ENCODE measurements at regions not wholly inside any gene's neighbourhood (a gene's known extent, or its start where the extent isn't known, plus 50 kb on each side); places are given as distances from the start of the nearest gene placed in this dataset.

- H3K4me3 ChIP-seq (ENCODE audit: low read depth, low read length), result no peak overlapping the region
- TF ChIP-seq CTCF (IDR thresholded peaks at IDR 0.05; ENCODE audit: low read depth, low read length), result no peak
- TF ChIP-seq MAX (IDR thresholded peaks at IDR 0.05; ENCODE audit: low read depth, low read length), result no peak
- no peak for DNase-seq (ENCODE audit: low read depth)
Measured at GRCh38 chr2:155393406-155393805, 694.9 kb downstream of the KCNJ3 start.

- TF ChIP-seq MYC (IDR thresholded peaks at IDR 0.05; ENCODE audit: low read depth, low read length) (no peak), POLR2A (IDR thresholded peaks at IDR 0.05; ENCODE audit: extremely low read depth, insufficient read length) (no peak), MAX (IDR thresholded peaks at IDR 0.05; ENCODE audit: low read depth, low read length) (no peak), CTCF (IDR thresholded peaks at IDR 0.05; ENCODE audit: low read depth, low read length) (no peak)
- H3K4me3 ChIP-seq (ENCODE audit: low read depth, low read length), result no peak overlapping the region
- DNase-seq (ENCODE audit: low read depth), result no peak
Measured at GRCh38 chr2:155391613-155392130, 693.2 kb downstream of the KCNJ3 start.

GRCh38 chr2:155389224-155389623 is 690.7 kb downstream of the KCNJ3 start:
- no peak for TF ChIP-seq POLR2A (IDR thresholded peaks at IDR 0.05; ENCODE audit: extremely low read depth, insufficient read length)
- TF ChIP-seq MAX (IDR thresholded peaks at IDR 0.05; ENCODE audit: low read depth, low read length), result no peak
- no peak for TF ChIP-seq CTCF (IDR thresholded peaks at IDR 0.05; ENCODE audit: low read depth, low read length)
- no peak for TF ChIP-seq MYC (IDR thresholded peaks at IDR 0.05; ENCODE audit: low read depth, low read length)
- DNase-seq (ENCODE audit: low read depth), result no peak

GRCh38 chr2:155384555-155385123 is 686.1 kb downstream of the KCNJ3 start:
- no peak overlapping the region for H3K4me3 ChIP-seq (ENCODE audit: low read depth, low read length)
- DNase-seq (ENCODE audit: low read depth), result no peak
- TF ChIP-seq MAX (IDR thresholded peaks at IDR 0.05; ENCODE audit: low read depth, low read length), result no peak
- TF ChIP-seq POLR2A (IDR thresholded peaks at IDR 0.05; ENCODE audit: extremely low read depth, insufficient read length), result no peak
- TF ChIP-seq MYC (IDR thresholded peaks at IDR 0.05; ENCODE audit: low read depth, low read length), result no peak
- TF ChIP-seq CTCF (IDR thresholded peaks at IDR 0.05; ENCODE audit: low read depth, low read length), result no peak

More at GRCh38 chr2:155389224-155389623, 690.7 kb downstream of the KCNJ3 start:
- H3K4me3 ChIP-seq (ENCODE audit: low read depth, low read length), result no peak overlapping the region

- no peak for TF ChIP-seq MYC (IDR thresholded peaks at IDR 0.05; ENCODE audit: low read depth, low read length)
- TF ChIP-seq CTCF (IDR thresholded peaks at IDR 0.05; ENCODE audit: low read depth, low read length), result no peak
- TF ChIP-seq MAX (IDR thresholded peaks at IDR 0.05; ENCODE audit: low read depth, low read length), result no peak
- no peak for TF ChIP-seq POLR2A (IDR thresholded peaks at IDR 0.05; ENCODE audit: extremely low read depth, insufficient read length)
- no peak for DNase-seq (ENCODE audit: low read depth)
- no peak overlapping the region for H3K4me3 ChIP-seq (ENCODE audit: low read depth, low read length)
Measured at GRCh38 chr2:155382776-155383175, 684.3 kb downstream of the KCNJ3 start.

Measured in NB4 (cell line).